DND-41 (cell line): ENCODE measurements at regions not wholly inside any gene's neighbourhood (a gene's known extent, or its start where the extent isn't known, plus 50 kb on each side); places are given as distances from the start of the nearest gene placed in this dataset.

Experiments used
- ATAC-seq: fragments of 200-7000 bp; cut with Tn5 transposase; 3 replicates; pipeline ENCODE4 v1.9.1; 2021; ENCODE audit warnings: low read depth; ENCODE audit not compliant: insufficient read depth
- DNase-seq: peaks from one replicate; pipeline ENCODE4 v3.0.0-alpha.2; 2020
- H2AFZ ChIP-seq: 2 replicates; pipeline ENCODE4 v1.6.0; 2012; ENCODE audit warnings: low read depth, low read length
- H3K27ac ChIP-seq: 2 replicates; pipeline ENCODE4 v1.5.1; 2012; ENCODE audit warnings: low read length, inconsistent platforms
- H3K27me3 ChIP-seq: fragments of 200-600 bp; sonication (generic); 2 replicates; pipeline ENCODE4 v1.6.0; 2012; ENCODE audit warnings: low read length, mild to moderate bottlenecking, inconsistent platforms; ENCODE audit not compliant: insufficient read depth, poor library complexity
- H3K36me3 ChIP-seq: 2 replicates; pipeline ENCODE4 v1.5.1; 2012; ENCODE audit warnings: low read length, inconsistent platforms; ENCODE audit not compliant: insufficient read depth
- H3K4me1 ChIP-seq: 2 replicates; pipeline ENCODE4 v1.5.1; 2012; ENCODE audit warnings: mild to moderate bottlenecking, low read length; ENCODE audit not compliant: insufficient read depth
- H3K4me2 ChIP-seq: 2 replicates; pipeline ENCODE4 v1.6.0; 2012; ENCODE audit warnings: mild to moderate bottlenecking, moderate library complexity, low read length, inconsistent platforms; ENCODE audit not compliant: insufficient read depth
- H3K4me3 ChIP-seq, 2 experiments: fragments of 200-600 bp in 1 of 2; shearing (Covaris generic) in 1 of 2; 2 replicates each; pipeline ENCODE4 v1.5.1; 2012 to 2016; ENCODE audit warnings: inconsistent platforms in 2 of 2, low read length in 2 of 2, mild to moderate bottlenecking in 2 of 2, low read depth in 1 of 2, moderate library complexity in 1 of 2
- H3K79me2 ChIP-seq: 2 replicates; pipeline ENCODE4 v1.6.0; 2012; ENCODE audit warnings: low read length, inconsistent platforms; ENCODE audit not compliant: insufficient read depth
- H3K9ac ChIP-seq: 2 replicates; pipeline ENCODE4 v1.6.0; 2012; ENCODE audit warnings: low read depth, mild to moderate bottlenecking, inconsistent platforms, low read length, moderate library complexity
- H3K9me3 ChIP-seq: 2 replicates; pipeline ENCODE4 v1.5.1; 2012; ENCODE audit warnings: low read length, moderate library complexity, mild to moderate bottlenecking, inconsistent platforms; ENCODE audit not compliant: insufficient read depth, severe bottlenecking
- H4K20me1 ChIP-seq: 2 replicates; pipeline ENCODE4 v1.6.0; 2012; ENCODE audit warnings: low read length; ENCODE audit not compliant: insufficient read depth
- EZH2 ChIP-seq: IDR thresholded peaks from 3 replicates; pipeline ENCODE4 v1.6.1; 2012; ENCODE audit warnings: borderline replicate concordance, low read depth, mild to moderate bottlenecking, moderate library complexity, low read length, inconsistent platforms; ENCODE audit not compliant: severe bottlenecking
- TF ChIP-seq, protein P1 (sequence below): IDR thresholded peaks from 2 replicates; pipeline ENCODE4 v1.5.1; 2012; ENCODE audit warnings: borderline replicate concordance, low read length, moderate library complexity, mild to moderate bottlenecking; ENCODE audit not compliant: poor library complexity, severe bottlenecking; ENCODE audit errors: extremely low read depth

- DNase-seq = no peak
- no peaks in the 10 kb centered on the region for H4K20me1 ChIP-seq
- no peak overlapping the region for H3K9ac ChIP-seq
- H3K36me3 ChIP-seq = no peaks in the 10 kb centered on the region
- H3K4me1 ChIP-seq = no peaks in the 10 kb centered on the region
- H3K4me2 ChIP-seq = no peak overlapping the region
- H3K27ac ChIP-seq = no peak overlapping the region
- H3K4me3 ChIP-seq = no peak overlapping the region
- no peaks in the 10 kb centered on the region for H3K79me2 ChIP-seq
- no peaks in the 10 kb centered on the region for H3K27me3 ChIP-seq
- H2AFZ ChIP-seq = no peak overlapping the region
- H3K9me3 ChIP-seq = no peaks in the 10 kb centered on the region
- no peak for ATAC-seq
- TF ChIP-seq, protein P1, sequence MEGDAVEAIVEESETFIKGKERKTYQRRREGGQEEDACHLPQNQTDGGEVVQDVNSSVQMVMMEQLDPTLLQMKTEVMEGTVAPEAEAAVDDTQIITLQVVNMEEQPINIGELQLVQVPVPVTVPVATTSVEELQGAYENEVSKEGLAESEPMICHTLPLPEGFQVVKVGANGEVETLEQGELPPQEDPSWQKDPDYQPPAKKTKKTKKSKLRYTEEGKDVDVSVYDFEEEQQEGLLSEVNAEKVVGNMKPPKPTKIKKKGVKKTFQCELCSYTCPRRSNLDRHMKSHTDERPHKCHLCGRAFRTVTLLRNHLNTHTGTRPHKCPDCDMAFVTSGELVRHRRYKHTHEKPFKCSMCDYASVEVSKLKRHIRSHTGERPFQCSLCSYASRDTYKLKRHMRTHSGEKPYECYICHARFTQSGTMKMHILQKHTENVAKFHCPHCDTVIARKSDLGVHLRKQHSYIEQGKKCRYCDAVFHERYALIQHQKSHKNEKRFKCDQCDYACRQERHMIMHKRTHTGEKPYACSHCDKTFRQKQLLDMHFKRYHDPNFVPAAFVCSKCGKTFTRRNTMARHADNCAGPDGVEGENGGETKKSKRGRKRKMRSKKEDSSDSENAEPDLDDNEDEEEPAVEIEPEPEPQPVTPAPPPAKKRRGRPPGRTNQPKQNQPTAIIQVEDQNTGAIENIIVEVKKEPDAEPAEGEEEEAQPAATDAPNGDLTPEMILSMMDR = no peak
- no peak for TF ChIP-seq EZH2
Measured at GRCh38 chr20:60628749-60629148, 623.3 kb upstream of the CDH4 start.

DNA sequence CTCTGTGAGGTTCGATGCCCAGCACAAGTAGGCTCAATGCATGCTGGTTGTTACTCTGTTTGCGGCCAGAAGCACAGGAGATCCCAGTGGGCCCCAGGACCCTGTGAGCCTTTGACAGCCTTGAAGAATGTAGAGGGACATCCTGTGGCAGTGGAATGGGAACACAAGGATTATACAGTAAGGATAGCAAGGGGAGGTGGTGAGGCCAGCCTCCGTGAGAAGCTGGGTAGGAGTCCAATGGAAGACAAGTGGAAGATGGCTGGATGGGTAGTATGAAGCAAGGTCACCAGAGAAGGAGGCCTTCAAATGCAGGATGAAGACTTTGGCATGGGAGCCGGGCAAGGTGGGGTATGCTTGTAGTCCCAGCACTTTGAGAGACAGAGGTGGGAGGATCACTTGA lies 622.9 kb upstream of the CDH4 start:
- H3K27me3 ChIP-seq = no peaks in the 10 kb centered on the region
- no peak overlapping the region for H3K9ac ChIP-seq
- H4K20me1 ChIP-seq = no peaks in the 10 kb centered on the region
- no peak overlapping the region for H3K4me3 ChIP-seq
- H3K4me1 ChIP-seq = no peaks in the 10 kb centered on the region
- H3K36me3 ChIP-seq = no peaks in the 10 kb centered on the region
- H2AFZ ChIP-seq = no peak overlapping the region
- H3K27ac ChIP-seq = no peak overlapping the region
- TF ChIP-seq EZH2 = no peak
- TF ChIP-seq, protein P1 = no peak
- no peak for ATAC-seq
- DNase-seq = no peak
- H3K4me2 ChIP-seq = no peak overlapping the region
- no peaks in the 10 kb centered on the region for H3K9me3 ChIP-seq
- H3K79me2 ChIP-seq = no peaks in the 10 kb centered on the region

DNA sequence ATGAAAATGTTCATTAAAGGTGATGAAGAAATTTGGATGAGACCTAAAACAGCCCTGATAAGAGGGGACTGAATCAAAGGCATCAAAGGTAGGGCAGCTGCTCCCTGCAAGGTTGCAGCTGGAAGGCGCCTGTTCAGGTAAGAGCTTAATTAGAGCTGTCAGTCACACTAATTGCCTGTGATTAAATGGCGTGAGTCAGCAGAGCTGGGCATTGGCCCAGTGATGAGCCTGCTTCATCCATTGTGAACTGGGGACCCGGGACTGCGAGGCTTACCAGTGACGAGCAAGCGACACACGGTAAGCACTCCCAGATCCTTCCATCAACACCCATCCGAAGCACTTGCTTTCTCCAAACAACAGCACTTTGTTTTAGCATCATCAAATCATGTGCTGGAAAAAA lies 621.5 kb upstream of the CDH4 start:
- DNase-seq (no peak), ATAC-seq (no peak)
- no peak overlapping the region for H3K4me3 ChIP-seq
- TF ChIP-seq, protein P1 = no peak
- no peak for TF ChIP-seq EZH2
- no peak overlapping the region for H3K9ac ChIP-seq
- no peak overlapping the region for H2AFZ ChIP-seq
- H3K36me3 ChIP-seq = no peaks in the 10 kb centered on the region
- no peak overlapping the region for H3K4me2 ChIP-seq
- no peaks in the 10 kb centered on the region for H3K4me1 ChIP-seq
- no peaks in the 10 kb centered on the region for H3K27me3 ChIP-seq
- H3K9me3 ChIP-seq = no peaks in the 10 kb centered on the region
- no peak overlapping the region for H3K27ac ChIP-seq
- no peaks in the 10 kb centered on the region for H4K20me1 ChIP-seq
- no peaks in the 10 kb centered on the region for H3K79me2 ChIP-seq

GRCh38 chr20:60631585-60632287 lies 620.3 kb upstream of the CDH4 start:
- H3K4me1 ChIP-seq = no peaks in the 10 kb centered on the region
- H3K79me2 ChIP-seq = no peaks in the 10 kb centered on the region
- no peak overlapping the region for H3K4me3 ChIP-seq
- no peaks in the 10 kb centered on the region for H4K20me1 ChIP-seq
- no peak overlapping the region for H2AFZ ChIP-seq
- no peak for DNase-seq
- TF ChIP-seq, protein P1 = no peak
- no peak for TF ChIP-seq EZH2
- H3K27ac ChIP-seq = no peak overlapping the region
- H3K9ac ChIP-seq = no peak overlapping the region
- H3K36me3 ChIP-seq = no peaks in the 10 kb centered on the region
- H3K27me3 ChIP-seq = no peaks in the 10 kb centered on the region
- no peaks in the 10 kb centered on the region for H3K9me3 ChIP-seq
- H3K4me2 ChIP-seq = no peak overlapping the region
- no peak for ATAC-seq
